ENCODE measurements at regions not wholly inside any gene's neighbourhood (a gene's known extent, or its start where the extent isn't known, plus 50 kb on each side); places are given as distances from the start of the nearest gene placed in this dataset.

DNA sequence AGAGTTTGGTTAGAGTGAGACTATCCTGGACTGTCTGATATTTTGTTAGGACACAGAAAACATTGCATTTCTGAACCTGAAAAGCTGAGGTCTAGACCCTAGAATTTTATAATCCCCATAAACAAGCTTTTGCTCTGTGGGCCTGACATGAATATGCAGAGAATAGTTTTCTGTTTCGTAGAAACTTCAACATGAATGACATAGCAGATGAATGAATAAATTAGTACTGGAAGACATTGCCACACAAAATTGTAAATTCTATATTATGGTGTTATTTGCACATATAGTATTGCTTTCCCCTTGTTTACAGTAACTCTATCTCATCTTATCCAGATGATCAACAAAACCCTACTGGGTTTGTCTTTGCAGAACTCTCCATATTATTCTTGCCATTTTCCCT lies 54.9 kb upstream of the MAML3 start:
- no peak overlapping the region for H3K4me3 Mint-ChIP-seq

More for the DNA sequence above, 54.9 kb upstream of the MAML3 start:
- H3K4me1 Mint-ChIP-seq, result no peaks in the 10 kb centered on the region
- H3K9me3 Mint-ChIP-seq, result no peaks in the 10 kb centered on the region
- DNase-seq, result peak; percentile 2
- H3K27me3 Mint-ChIP-seq, result peaks cover 39% of the 10 kb centered on the region
- H3K36me3 Mint-ChIP-seq (ENCODE audit: low read depth), result no peaks in the 10 kb centered on the region
- intact Hi-C loops (cut with micrococcal nuclease), result no loop called here
- H3K27ac Mint-ChIP-seq, result no peak overlapping the region
